Choroid plexus epithelial cell (primary cell): ENCODE measurements at regions not wholly inside any gene's neighbourhood (a gene's known extent, or its start where the extent isn't known, plus 50 kb on each side); places are given as distances from the start of the nearest gene placed in this dataset.

Source experiments
- DNase-seq: peaks from one replicate; pipeline ENCODE4 v3.0.0-alpha.2; 2010; ENCODE audit warnings: low read depth
- H3K4me3 ChIP-seq: 2 replicates; pipeline ENCODE4 v1.5.1; 2011; ENCODE audit warnings: low read depth, mild to moderate bottlenecking, control low read depth, low read length, moderate library complexity
- CTCF ChIP-seq: conservative IDR thresholded peaks from 2 replicates; pipeline ENCODE4 v1.5.1; 2011; ENCODE audit warnings: low read depth, mild to moderate bottlenecking, control low read depth, inconsistent platforms, low read length, moderate library complexity

GRCh38 chr16:85386467-85387170 is 226.5 kb upstream of the GSE1 start:
- DNase-seq, result no peak
- TF ChIP-seq CTCF, result no peak

DNA sequence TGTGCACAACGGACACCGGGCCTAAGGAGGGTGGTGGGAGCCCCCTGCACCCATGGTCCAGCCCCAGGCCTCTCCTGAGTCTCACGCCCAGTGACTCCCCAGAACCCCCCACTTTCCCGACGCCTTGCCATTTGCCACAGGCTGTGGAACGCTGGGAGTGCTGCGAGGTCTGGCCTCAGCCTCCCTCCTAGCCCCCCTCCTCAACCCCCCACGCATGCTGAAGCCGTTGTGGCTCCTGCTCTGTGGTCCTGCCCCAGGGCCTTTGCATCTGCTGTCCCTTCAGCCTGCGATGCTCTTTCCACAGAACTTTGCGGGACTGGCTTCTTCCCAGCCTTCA is 226.0 kb upstream of the GSE1 start:
- no peak overlapping the region for H3K4me3 ChIP-seq
- no peak for TF ChIP-seq CTCF
- DNase-seq, result no peak

More at GRCh38 chr16:85386467-85387170, 226.5 kb upstream of the GSE1 start:
- H3K4me3 ChIP-seq, result no peak overlapping the region

- TF ChIP-seq CTCF, result no peak
- H3K4me3 ChIP-seq, result no peak overlapping the region
- DNase-seq, result no peak
Measured at GRCh38 chr16:85387731-85388295, 225.3 kb upstream of the GSE1 start.

- no peak overlapping the region for H3K4me3 ChIP-seq
- DNase-seq, result no peak
- no peak for TF ChIP-seq CTCF
Measured at GRCh38 chr16:85389679-85390470, 223.2 kb upstream of the GSE1 start.

GRCh38 chr16:85390511-85391174 is 222.5 kb upstream of the GSE1 start:
- no peak for TF ChIP-seq CTCF
- no peak overlapping the region for H3K4me3 ChIP-seq
- DNase-seq, result peak; percentile 96

DNA sequence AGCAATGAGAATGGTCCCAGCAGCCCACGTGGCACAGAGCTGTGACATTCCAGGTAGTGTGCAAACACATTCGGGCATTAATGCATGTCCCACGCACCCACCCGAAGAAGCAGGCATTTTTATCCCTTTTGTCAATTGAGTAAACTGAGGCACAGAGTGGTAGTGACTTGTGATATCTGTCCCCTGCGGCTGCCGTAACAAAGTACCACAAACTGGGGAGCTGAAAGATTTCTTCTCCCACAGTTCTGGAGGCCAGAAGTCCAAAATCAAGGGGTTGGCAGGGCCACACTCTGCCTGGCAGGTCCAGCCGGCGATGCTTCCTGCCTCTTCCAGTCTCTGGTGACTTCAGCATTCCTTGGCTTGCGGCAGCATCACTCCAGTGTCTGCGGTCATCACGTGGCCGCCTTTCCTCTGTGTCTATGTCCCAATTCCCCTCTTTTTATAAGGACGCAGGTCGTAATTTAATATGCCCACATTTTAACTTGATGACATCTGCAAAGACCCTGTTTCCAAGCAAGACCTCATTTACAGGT is 221.9 kb upstream of the GSE1 start:
- no peak for DNase-seq
- H3K4me3 ChIP-seq, result no peak overlapping the region
- TF ChIP-seq CTCF, result no peak
